GM10847 (cell line): ENCODE measurements at regions not wholly inside any gene's neighbourhood (a gene's known extent, or its start where the extent isn't known, plus 50 kb on each side); places are given as distances from the start of the nearest gene placed in this dataset.

Experiments used
- POLR2A ChIP-seq: IDR thresholded peaks from 2 replicates; pipeline ENCODE4 v1.6.1; 2011; ENCODE audit not compliant: insufficient read length; ENCODE audit errors: extremely low read depth

GRCh38 chr4:3865986-3866812 is 100.0 kb downstream of the ADRA2C start:
- no peak for TF ChIP-seq POLR2A

- TF ChIP-seq POLR2A = no peak
These were observed 100.6 kb downstream of the ADRA2C start for GRCh38 chr4:3866813-3867129.

GRCh38 chr4:3867403-3868100 is 101.4 kb downstream of the ADRA2C start:
- no peak for TF ChIP-seq POLR2A

- no peak for TF ChIP-seq POLR2A
These were observed 102.3 kb downstream of the ADRA2C start for GRCh38 chr4:3868211-3869173.

GRCh38 chr4:3869174-3869572 is 103.0 kb downstream of the ADRA2C start:
- TF ChIP-seq POLR2A = no peak

GRCh38 chr4:3869661-3870566 is 103.7 kb downstream of the ADRA2C start:
- no peak for TF ChIP-seq POLR2A

GRCh38 chr4:3870567-3870962 is 104.4 kb downstream of the ADRA2C start:
- TF ChIP-seq POLR2A = no peak

GRCh38 chr4:3871181-3871852 is 105.1 kb downstream of the ADRA2C start:
- no peak for TF ChIP-seq POLR2A

- no peak for TF ChIP-seq POLR2A
These were observed 106.0 kb downstream of the ADRA2C start for GRCh38 chr4:3871881-3872833.

- TF ChIP-seq POLR2A = no peak
These were observed 106.7 kb downstream of the ADRA2C start for GRCh38 chr4:3872834-3873313.

GRCh38 chr4:3873408-3874027 is 107.3 kb downstream of the ADRA2C start:
- no peak for TF ChIP-seq POLR2A

- TF ChIP-seq POLR2A = no peak
These were observed 107.8 kb downstream of the ADRA2C start for GRCh38 chr4:3874028-3874415.
